ENCODE measurements at regions not wholly inside any gene's neighbourhood (a gene's known extent, or its start where the extent isn't known, plus 50 kb on each side); places are given as distances from the start of the nearest gene placed in this dataset.
"Not testable (repeated sequence)": the region's sequence is repeated elsewhere in the genome, so short reads cannot be mapped to it uniquely, and the experiment has no call there.

DNA sequence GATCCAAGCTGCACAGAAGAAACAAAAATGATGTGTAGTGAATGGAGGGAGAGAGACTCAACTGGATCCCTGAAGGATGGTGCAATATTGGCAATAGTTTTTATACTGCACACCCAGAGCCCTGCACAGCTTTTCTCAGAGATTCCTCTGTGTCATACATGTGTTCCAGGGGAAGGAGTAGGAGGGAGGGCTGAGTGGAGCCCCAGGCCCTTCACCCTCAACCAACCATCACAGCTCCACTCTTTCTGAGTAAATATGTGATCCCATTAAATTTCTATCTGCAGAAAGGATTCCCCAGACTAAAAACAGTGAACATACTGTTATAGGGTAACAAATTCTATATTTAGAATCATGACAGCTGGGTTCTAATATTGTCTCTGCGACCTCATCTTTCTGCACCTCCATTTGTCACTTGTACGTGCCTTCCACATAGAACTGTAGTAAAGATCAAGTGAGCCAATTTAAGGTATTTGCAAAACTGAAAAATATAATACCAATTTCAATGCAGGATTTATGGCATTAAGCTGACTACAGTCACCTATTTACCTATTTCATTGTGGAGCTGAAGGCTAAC is 421.4 kb upstream of the NRSN1 start:
- FAIRE-seq (no peak), DNase-seq (ENCODE audit: low spot score) (no peak)

DNA sequence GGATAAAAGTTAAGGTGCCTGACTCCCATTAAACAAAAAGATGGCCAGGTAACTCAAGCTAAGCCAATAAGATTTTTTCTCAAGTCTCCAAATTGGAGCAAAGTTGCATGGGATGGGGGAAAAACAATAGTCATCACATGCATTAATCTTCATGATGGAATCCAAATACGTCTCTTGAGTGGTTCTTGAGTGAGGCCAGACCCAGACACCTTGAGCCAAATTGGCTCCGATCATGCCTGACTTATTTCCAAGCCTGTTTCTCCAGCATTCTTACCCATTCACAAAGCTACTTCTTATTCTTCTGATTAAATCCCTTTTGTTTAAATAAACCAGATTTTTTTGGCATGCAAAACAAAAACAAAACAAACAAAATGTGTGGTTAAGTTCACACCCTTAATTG is 420.3 kb upstream of the NRSN1 start:
- FAIRE-seq (no peak), DNase-seq (ENCODE audit: low spot score) (no peak)

GRCh38 chr6:23712756-23713155 is 413.3 kb upstream of the NRSN1 start:
- DNase-seq (ENCODE audit: low spot score) (no peak), FAIRE-seq (no peak)

DNA sequence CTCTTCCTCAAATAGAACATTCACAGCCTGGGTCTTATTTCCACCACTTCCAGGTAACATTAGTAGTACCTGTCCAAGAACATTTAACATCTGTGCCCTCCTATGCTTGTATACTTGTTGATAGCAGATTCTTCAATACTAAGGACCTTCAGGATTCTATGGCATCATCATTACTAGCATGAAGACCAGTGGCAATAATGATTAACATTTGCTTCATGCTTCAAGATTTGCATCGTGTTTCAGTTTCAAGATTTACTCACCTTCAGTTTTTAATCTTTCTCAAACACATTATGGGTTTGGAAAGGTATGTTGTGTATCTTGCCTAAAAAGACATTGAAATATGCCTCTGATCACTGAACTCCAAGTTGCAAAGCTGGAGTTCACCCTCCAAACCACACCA is 412.8 kb upstream of the NRSN1 start:
- FAIRE-seq: no peak

DNA sequence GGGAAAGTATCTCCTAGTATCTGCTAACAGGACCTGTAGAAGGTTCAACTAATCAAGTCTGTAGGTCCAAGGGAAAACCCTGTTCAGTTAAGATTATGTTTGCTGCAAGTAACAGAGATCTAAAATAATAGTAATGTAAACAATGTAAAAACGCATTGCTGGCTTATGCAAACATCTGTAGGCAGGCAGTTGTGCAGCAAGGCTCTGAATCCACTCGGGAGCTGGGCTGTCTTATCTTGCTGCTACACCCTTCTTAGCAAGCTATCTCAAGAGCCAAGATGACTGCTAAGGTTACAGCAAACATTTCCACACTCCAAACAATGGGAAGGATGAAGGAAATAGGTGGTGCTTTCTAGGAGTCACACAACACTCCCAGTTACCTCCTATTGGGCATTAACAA is 397.3 kb upstream of the NRSN1 start:
- FAIRE-seq (no peak), DNase-seq (ENCODE audit: low spot score) (no peak)

More for the DNA sequence above, 412.8 kb upstream of the NRSN1 start:
- no peak for DNase-seq (ENCODE audit: low spot score)

DNA sequence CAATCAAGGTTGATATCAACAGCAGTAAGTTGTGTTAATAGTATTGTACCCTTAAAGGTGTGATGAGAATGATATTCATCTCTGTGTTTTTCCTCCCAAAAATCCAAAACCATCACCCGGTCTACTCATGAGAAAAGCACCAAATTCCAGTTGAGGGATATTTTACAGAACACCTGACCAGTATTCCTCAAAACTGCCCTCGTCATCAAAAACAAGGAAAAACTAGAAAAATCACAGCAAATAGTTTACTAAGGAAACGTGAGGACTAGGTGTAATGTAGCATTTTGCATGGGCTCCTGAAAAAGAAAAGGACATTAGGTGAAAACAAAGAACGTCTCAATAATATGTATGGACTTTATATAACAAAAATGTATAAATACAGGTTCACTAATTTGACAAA is 394.4 kb upstream of the NRSN1 start:
- FAIRE-seq: no peak
- no peak for DNase-seq (ENCODE audit: low spot score)

- FAIRE-seq (no peak), DNase-seq (ENCODE audit: low spot score) (no peak)
Measured at GRCh38 chr6:23732521-23732920, 393.5 kb upstream of the NRSN1 start.

GRCh38 chr6:23735151-23735550 is 390.9 kb upstream of the NRSN1 start:
- FAIRE-seq: no peak
- DNase-seq (ENCODE audit: low spot score): no peak

DNA sequence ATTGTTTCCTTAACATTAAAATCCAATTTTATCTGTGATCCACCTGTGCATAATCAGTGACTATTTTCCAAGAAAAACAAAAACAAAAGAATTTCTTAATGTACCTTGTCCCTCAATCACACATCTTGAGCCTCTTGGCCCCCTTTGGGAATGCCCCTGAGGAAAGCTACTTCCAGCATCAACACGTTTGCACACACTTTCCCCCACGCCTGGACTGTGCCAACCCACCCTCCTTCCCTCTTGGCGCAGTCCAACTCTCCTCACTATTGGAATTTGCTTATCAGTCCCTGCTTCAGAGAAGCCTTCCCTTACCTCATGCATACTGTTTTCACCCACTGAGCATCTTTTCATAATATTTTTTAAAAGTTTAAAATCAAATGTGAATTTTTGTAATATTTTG is 389.4 kb upstream of the NRSN1 start:
- no peak for FAIRE-seq
- no peak for DNase-seq (ENCODE audit: low spot score)

DNA sequence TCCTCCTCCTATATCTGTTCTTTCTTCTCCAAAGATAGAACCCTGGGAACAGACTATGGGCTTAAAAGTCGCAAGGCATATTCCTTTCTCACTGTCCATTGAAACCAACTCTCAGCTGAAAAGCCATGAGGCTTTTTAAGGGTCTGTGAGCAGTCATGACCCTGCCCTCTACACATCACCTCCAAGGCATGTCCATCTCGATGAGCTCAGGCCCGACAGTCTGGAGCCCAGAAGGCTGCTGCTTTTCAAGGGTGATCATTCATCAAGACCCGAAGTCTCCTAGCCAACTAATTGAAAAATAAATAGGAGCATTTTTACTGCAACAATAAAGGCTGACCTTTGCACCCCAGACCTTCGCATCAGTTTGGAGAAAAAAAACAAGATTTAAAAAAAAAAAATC is 378.8 kb upstream of the NRSN1 start:
- DNase-seq (ENCODE audit: low spot score) (no peak), FAIRE-seq (no peak)

- FAIRE-seq (no peak), DNase-seq (ENCODE audit: low spot score) (no peak)
Measured at GRCh38 chr6:23752414-23752813, 373.6 kb upstream of the NRSN1 start.

GRCh38 chr6:23754197-23754596 is 371.8 kb upstream of the NRSN1 start:
- DNase-seq (ENCODE audit: low spot score) (no peak), FAIRE-seq (no peak)

- DNase-seq (ENCODE audit: low spot score) (no peak), FAIRE-seq (no peak)
Measured at GRCh38 chr6:23775127-23775526, 350.9 kb upstream of the NRSN1 start.

DNA sequence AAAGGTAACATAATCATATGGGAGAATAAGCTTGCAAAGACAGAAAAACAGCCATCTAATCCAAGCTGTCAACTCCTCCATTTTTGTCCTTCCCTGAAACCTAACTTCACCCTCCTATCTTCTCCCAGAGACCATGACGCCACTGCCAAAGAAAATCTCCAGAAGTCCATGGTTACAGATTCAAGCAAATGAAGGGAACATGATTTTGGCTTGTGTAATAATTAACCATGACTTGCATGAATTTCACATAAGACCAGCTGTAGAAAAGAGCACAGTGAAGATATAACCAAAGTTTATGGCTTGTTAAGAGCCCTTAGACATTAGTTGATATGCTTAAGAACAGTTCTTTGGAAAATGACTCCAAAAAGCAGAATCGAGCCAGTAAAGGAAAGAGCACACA is 342.1 kb upstream of the NRSN1 start:
- no peak for DNase-seq (ENCODE audit: low spot score)
- no peak for FAIRE-seq

DNA sequence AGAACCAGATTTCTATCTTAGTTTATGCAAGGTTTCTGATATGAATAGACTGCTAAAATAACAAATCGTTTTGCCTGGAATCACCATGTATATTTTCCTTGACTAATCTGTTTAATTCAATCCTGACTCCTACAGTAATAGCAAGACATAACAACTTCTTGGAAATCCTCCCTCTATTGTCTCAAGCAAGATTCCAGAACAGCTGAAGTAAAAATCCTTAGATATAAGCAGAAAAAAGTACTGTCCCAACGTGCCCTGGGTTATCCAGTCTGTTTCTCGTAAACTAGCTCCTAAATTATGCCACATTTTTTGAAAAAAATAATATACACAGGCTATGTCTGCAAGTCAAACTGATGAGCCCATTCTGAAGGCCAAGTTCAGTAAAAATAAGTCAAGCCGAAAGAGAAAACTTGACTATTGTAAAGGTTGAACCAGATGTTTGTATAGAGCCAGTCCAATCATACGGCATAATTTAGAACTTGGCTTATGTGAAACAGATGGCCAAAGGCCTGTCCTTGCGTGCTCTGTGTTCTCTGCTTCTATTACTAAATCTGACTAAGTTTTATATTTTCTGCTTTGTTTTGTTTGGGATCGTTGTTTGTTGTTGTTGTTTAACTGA is 341.6 kb upstream of the NRSN1 start:
- DNase-seq (ENCODE audit: low spot score): no peak
- no peak for FAIRE-seq

DNA sequence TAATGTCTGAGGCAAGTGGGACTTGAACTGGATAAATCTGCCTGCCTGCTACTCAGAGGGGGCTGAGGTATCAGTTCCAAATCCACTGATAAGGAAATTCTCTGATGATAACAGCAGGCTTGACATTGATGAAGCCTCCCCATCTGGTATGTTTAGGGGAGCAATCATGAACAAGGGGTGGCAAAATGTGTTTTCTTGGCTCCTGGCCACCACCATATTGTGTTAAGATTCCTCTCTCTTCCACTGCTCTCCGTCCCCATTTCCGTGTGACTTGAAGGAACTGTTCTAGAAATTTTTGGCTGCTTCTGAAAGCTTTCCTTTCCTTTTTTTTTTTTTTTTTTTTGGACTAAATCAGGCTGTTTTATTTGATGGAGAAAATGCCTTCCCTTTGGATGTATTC is 335.3 kb upstream of the NRSN1 start:
- no peak for DNase-seq (ENCODE audit: low spot score)
- no peak for FAIRE-seq

GRCh38 chr6:23797041-23797440 is 329.0 kb upstream of the NRSN1 start:
- DNase-seq (ENCODE audit: low spot score): no peak
- no peak for FAIRE-seq

DNA sequence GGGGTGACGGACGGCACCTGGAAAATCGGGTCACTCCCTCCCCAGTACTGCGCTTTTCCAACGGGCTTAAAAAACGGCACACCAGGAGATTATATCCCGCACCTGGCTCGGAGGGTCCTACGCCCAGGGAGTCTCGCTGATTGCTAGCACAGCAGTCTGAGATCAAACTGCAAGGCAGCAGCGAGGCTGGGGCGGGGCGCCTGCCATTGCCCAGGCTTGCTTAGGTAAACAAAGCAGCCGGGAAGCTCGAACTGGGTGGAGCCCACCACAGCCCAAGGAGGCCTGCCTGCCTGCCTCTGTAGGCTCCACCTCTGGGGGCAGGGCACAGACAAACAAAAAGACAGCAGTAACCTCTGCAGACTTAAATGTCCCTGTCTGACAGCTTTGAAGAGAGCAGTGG is 321.7 kb upstream of the NRSN1 start:
- FAIRE-seq; DNase-seq (ENCODE audit: low spot score): not testable (repeated sequence)

DNA sequence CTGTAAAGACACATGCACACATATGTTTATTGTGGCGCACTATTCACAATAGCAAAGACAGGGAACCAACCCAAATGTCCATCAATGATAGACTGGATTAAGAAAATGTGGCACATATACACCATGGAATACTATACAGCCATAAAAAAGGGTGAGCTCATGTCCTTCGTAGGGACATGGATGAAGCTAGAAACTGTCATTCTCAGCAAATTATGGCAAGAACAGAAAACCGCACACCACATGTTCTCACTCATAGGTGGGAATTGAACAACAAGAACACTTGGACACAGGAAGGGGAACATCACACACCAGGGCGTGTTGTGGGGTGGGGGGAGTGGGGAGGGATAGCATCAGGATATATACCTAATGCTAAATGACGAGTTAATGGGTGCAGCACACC is 304.9 kb upstream of the NRSN1 start:
- not testable (repeated sequence) for FAIRE-seq; DNase-seq (ENCODE audit: low spot score)

GRCh38 chr6:23823421-23823820 is 302.6 kb upstream of the NRSN1 start:
- no peak for FAIRE-seq
- no peak for DNase-seq (ENCODE audit: low spot score)

DNA sequence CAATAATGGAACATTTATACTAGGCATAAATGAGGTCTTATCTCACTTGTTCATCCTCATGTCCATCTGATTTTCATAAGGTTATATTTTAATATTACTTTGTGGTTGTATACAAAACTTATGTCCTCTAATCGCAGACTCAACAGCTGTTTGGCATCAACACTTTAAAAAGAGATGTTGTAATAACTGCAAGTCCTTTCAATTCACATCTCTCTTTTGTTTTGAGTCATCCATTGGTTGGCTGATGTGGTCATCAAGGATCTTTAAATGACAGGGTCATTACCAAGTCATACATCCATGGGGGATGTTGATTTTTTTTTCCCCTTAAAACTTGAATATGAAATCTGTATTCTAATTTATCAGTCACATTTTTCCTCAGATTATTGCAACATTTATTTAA is 299.4 kb upstream of the NRSN1 start:
- DNase-seq (ENCODE audit: low spot score) (no peak), FAIRE-seq (no peak)

- DNase-seq (ENCODE audit: low spot score) (no peak), FAIRE-seq (no peak)
Measured at GRCh38 chr6:23828861-23829260, 297.2 kb upstream of the NRSN1 start.

DNA sequence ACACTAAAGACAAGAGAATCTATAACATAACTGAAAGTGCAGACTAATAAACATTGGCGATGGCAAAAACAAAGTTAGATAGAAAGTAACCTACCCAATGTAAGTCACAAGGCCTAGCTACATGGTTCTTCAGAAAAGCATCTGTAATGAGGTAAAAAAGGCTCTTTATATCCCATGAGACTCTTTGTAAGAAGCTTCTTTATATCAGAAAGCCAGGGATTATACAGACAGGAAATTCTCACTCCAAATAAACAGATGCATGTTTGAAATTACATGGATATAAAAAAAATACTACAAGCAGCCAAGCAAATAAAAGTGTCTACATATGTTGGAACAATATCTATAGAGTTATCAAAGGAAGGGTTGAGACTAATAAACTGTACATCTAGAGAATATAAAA is 284.9 kb upstream of the NRSN1 start:
- DNase-seq (ENCODE audit: low spot score): no peak
- no peak for FAIRE-seq

GRCh38 chr6:23842760-23843159 is 283.3 kb upstream of the NRSN1 start:
- DNase-seq (ENCODE audit: low spot score) (no peak), FAIRE-seq (no peak)
